Lower leg skin (tissue), 4 donors: ENCODE measurements at regions not wholly inside any gene's neighbourhood (a gene's known extent, or its start where the extent isn't known, plus 50 kb on each side); places are given as distances from the start of the nearest gene placed in this dataset.

Source experiments
- DNase-seq, 2 donors: peaks; one replicate each; pipeline ENCODE4 v3.0.0-alpha.2; 2019; ENCODE audit warnings: low spot score in 2 of 2
- H3K4me3 ChIP-seq: fragments of 200-600 bp; sonication (generic); 2 replicates; pipeline ENCODE4 v1.5.1; 2017; ENCODE audit warnings: mild to moderate bottlenecking, low read depth; ENCODE audit not compliant: poor library complexity, severe bottlenecking
- CTCF ChIP-seq, 3 donors: fragments of 450-650 bp; IDR thresholded peaks; one replicate each; pipeline ENCODE4 v1.5.1; 2016; ENCODE audit warnings: antibody characterized with exemption in 3 of 3, mild to moderate bottlenecking in 3 of 3, moderate library complexity in 2 of 3
- POLR2A ChIP-seq, 2 donors: fragments of 450-650 bp; IDR thresholded peaks; one replicate each; pipeline ENCODE4 v1.6.1; 2016 to 2017; ENCODE audit warnings: antibody characterized with exemption in 2 of 2, mild to moderate bottlenecking in 1 of 2, moderate library complexity in 1 of 2
- WGBS, 2 donors: methylation state at CpG; one replicate each; pipeline ENCODE4 v1.1.5; 2018; 5-methylcytosine and 5-hydroxymethylcytosine counted together
- intact Hi-C: fragments of 100-400 bp; cut with DNase I; formaldehyde crosslinking; loops from one replicate; pipeline ENCODE4 v1.15.0; 2023; ENCODE audit warnings: low total_unique reads

- DNase-seq: no peak
- intact Hi-C loops: no loop called here
- 65 to 70% methylated on average over 1 of the region's 1 CpG for WGBS, 2 donors
- TF ChIP-seq CTCF (IDR thresholded peaks at IDR 0.05): no peak
- TF ChIP-seq POLR2A (IDR thresholded peaks at IDR 0.05): no peak
- no peak overlapping the region for H3K4me3 ChIP-seq
Measured at GRCh38 chr2:62319070-62319469, 123.2 kb downstream of the B3GNT2 start.

- WGBS, 2 donors: 65 to 66% methylated on average over 4 of the region's 4 CpGs
- no peak overlapping the region for H3K4me3 ChIP-seq
- intact Hi-C loops: no loop called here
- no peak for DNase-seq
- TF ChIP-seq CTCF (IDR thresholded peaks at IDR 0.05) (no peak), POLR2A (IDR thresholded peaks at IDR 0.05) (no peak)
Measured at GRCh38 chr2:62315476-62315875, 119.6 kb downstream of the B3GNT2 start.

GRCh38 chr2:62314291-62314690 lies 118.4 kb downstream of the B3GNT2 start:
- intact Hi-C loops: no loop called here
- H3K4me3 ChIP-seq: no peak overlapping the region
- no peak for DNase-seq
- TF ChIP-seq POLR2A (IDR thresholded peaks at IDR 0.05): no peak
- no peak for TF ChIP-seq CTCF (IDR thresholded peaks at IDR 0.05)
- 83 to 90% methylated on average over 2 of the region's 2 CpGs for WGBS, 2 donors

- H3K4me3 ChIP-seq: no peak overlapping the region
- WGBS, 2 donors: 82 to 94% methylated on average over 3 of the region's 3 CpGs
- intact Hi-C loops: no loop called here
- DNase-seq: no peak
- no peak for TF ChIP-seq CTCF (IDR thresholded peaks at IDR 0.05)
- no peak for TF ChIP-seq POLR2A (IDR thresholded peaks at IDR 0.05)
Measured at GRCh38 chr2:62313449-62314227, 117.7 kb downstream of the B3GNT2 start.

- no peak overlapping the region for H3K4me3 ChIP-seq
- intact Hi-C loops: no loop called here
- no peak for DNase-seq
- 24 to 33% methylated on average over 17 of the region's 17 CpGs for WGBS, 2 donors
- TF ChIP-seq CTCF (IDR thresholded peaks at IDR 0.05) (no peak), POLR2A (IDR thresholded peaks at IDR 0.05) (no peak)
Measured at GRCh38 chr2:62309465-62310091, 113.7 kb downstream of the B3GNT2 start.
